T-helper 2 cell treated with Interferon-gamma antibody and Interleukin-4, amounts not matched to agents 5 μg/mL and 100 μg/mL, for 36 hours (primary cell): ENCODE measurements at regions not wholly inside any gene's neighbourhood (a gene's known extent, or its start where the extent isn't known, plus 50 kb on each side); places are given as distances from the start of the nearest gene placed in this dataset.

Experiments used
- DNase-seq: peaks from one replicate; pipeline ENCODE4 v3.0.0; 2021; ENCODE audit warnings: low spot score
- H3K27ac Mint-ChIP-seq: one replicate; pipeline ENCODE4 v1.8.0; 2021; ENCODE audit warnings: mild to moderate bottlenecking, mixed read lengths
- H3K27me3 Mint-ChIP-seq: one replicate; pipeline ENCODE4 v1.8.0; 2021; ENCODE audit warnings: low read depth, mixed read lengths
- H3K36me3 Mint-ChIP-seq: one replicate; pipeline ENCODE4 v1.8.0; 2021; ENCODE audit warnings: low read depth, mixed read lengths
- H3K4me1 Mint-ChIP-seq: one replicate; pipeline ENCODE4 v1.8.0; 2021; ENCODE audit warnings: low read depth, mixed read lengths
- H3K4me3 Mint-ChIP-seq: one replicate; pipeline ENCODE4 v1.8.0; 2022; ENCODE audit warnings: mild to moderate bottlenecking, moderate library complexity, mixed read lengths
- H3K9me3 Mint-ChIP-seq: one replicate; pipeline ENCODE4 v1.8.0; 2021; ENCODE audit warnings: mixed read lengths

- no peak for DNase-seq
- no peaks in the 10 kb centered on the region for H3K9me3 Mint-ChIP-seq
- no peak overlapping the region for H3K27ac Mint-ChIP-seq
- H3K4me1 Mint-ChIP-seq = no peaks in the 10 kb centered on the region
- H3K4me3 Mint-ChIP-seq = no peak overlapping the region
- no peaks in the 10 kb centered on the region for H3K36me3 Mint-ChIP-seq
- H3K27me3 Mint-ChIP-seq = no peaks in the 10 kb centered on the region
Observed at GRCh38 chr14:81638656-81639280, 105.1 kb upstream of the SEL1L start.

- no peak for DNase-seq
- Mint-ChIP-seq H3K36me3 (no peaks in the 10 kb centered on the region), H3K27me3 (no peaks in the 10 kb centered on the region), H3K9me3 (peaks cover 20% of the 10 kb centered on the region), H3K27ac (no peak overlapping the region), H3K4me3 (no peak overlapping the region), H3K4me1 (no peaks in the 10 kb centered on the region)
Observed at GRCh38 chr14:81653626-81654025, 120.0 kb upstream of the SEL1L start.

- H3K4me1 Mint-ChIP-seq = no peaks in the 10 kb centered on the region
- DNase-seq = no peak
- no peak overlapping the region for H3K4me3 Mint-ChIP-seq
- H3K27me3 Mint-ChIP-seq = no peaks in the 10 kb centered on the region
- no peak overlapping the region for H3K27ac Mint-ChIP-seq
- no peaks in the 10 kb centered on the region for H3K36me3 Mint-ChIP-seq
- H3K9me3 Mint-ChIP-seq = peaks cover 20% of the 10 kb centered on the region
Observed at GRCh38 chr14:81655423-81656314, 122.0 kb upstream of the SEL1L start.

GRCh38 chr14:81656811-81657210 lies 123.2 kb upstream of the SEL1L start:
- Mint-ChIP-seq H3K9me3 (peaks cover 15% of the 10 kb centered on the region), H3K27ac (no peak overlapping the region), H3K4me3 (no peak overlapping the region), H3K27me3 (no peaks in the 10 kb centered on the region), H3K36me3 (no peaks in the 10 kb centered on the region), H3K4me1 (no peaks in the 10 kb centered on the region)
- no peak for DNase-seq

GRCh38 chr14:81662066-81662465 lies 128.4 kb upstream of the SEL1L start:
- no peaks in the 10 kb centered on the region for H3K9me3 Mint-ChIP-seq
- H3K36me3 Mint-ChIP-seq = no peaks in the 10 kb centered on the region
- H3K4me3 Mint-ChIP-seq = no peak overlapping the region
- H3K27ac Mint-ChIP-seq = no peak overlapping the region
- no peaks in the 10 kb centered on the region for H3K27me3 Mint-ChIP-seq
- no peak for DNase-seq
- no peaks in the 10 kb centered on the region for H3K4me1 Mint-ChIP-seq

- H3K27ac Mint-ChIP-seq = no peak overlapping the region
- H3K9me3 Mint-ChIP-seq = no peaks in the 10 kb centered on the region
- H3K27me3 Mint-ChIP-seq = no peaks in the 10 kb centered on the region
- H3K36me3 Mint-ChIP-seq = no peaks in the 10 kb centered on the region
- H3K4me3 Mint-ChIP-seq = no peak overlapping the region
- no peak for DNase-seq
- no peaks in the 10 kb centered on the region for H3K4me1 Mint-ChIP-seq
Observed at GRCh38 chr14:81662570-81663197, 129.0 kb upstream of the SEL1L start.

- Mint-ChIP-seq H3K36me3 (no peaks in the 10 kb centered on the region), H3K9me3 (no peaks in the 10 kb centered on the region), H3K4me3 (no peak overlapping the region), H3K27me3 (no peaks in the 10 kb centered on the region), H3K4me1 (no peaks in the 10 kb centered on the region), H3K27ac (no peak overlapping the region)
- DNase-seq = no peak
Observed at GRCh38 chr14:81668626-81669274, 135.1 kb upstream of the SEL1L start.

GRCh38 chr14:81669308-81669707 lies 135.7 kb upstream of the SEL1L start:
- no peaks in the 10 kb centered on the region for H3K36me3 Mint-ChIP-seq
- DNase-seq = no peak
- H3K27ac Mint-ChIP-seq = no peak overlapping the region
- no peaks in the 10 kb centered on the region for H3K27me3 Mint-ChIP-seq
- no peaks in the 10 kb centered on the region for H3K9me3 Mint-ChIP-seq
- H3K4me3 Mint-ChIP-seq = no peak overlapping the region
- no peaks in the 10 kb centered on the region for H3K4me1 Mint-ChIP-seq

GRCh38 chr14:81673930-81674329 lies 140.3 kb upstream of the SEL1L start:
- H3K9me3 Mint-ChIP-seq = no peaks in the 10 kb centered on the region
- H3K27ac Mint-ChIP-seq = no peak overlapping the region
- no peaks in the 10 kb centered on the region for H3K36me3 Mint-ChIP-seq
- no peaks in the 10 kb centered on the region for H3K27me3 Mint-ChIP-seq
- no peak overlapping the region for H3K4me3 Mint-ChIP-seq
- no peak for DNase-seq
- no peaks in the 10 kb centered on the region for H3K4me1 Mint-ChIP-seq

GRCh38 chr14:81676395-81676794 lies 142.7 kb upstream of the SEL1L start:
- DNase-seq = no peak

GRCh38 chr14:81676879-81677278 lies 143.2 kb upstream of the SEL1L start:
- Mint-ChIP-seq H3K27ac (no peak overlapping the region), H3K27me3 (peaks cover 3% of the 10 kb centered on the region), H3K4me1 (no peaks in the 10 kb centered on the region), H3K36me3 (no peaks in the 10 kb centered on the region), H3K9me3 (no peaks in the 10 kb centered on the region), H3K4me3 (no peak overlapping the region)
- no peak for DNase-seq

More at GRCh38 chr14:81676395-81676794, 142.7 kb upstream of the SEL1L start:
- Mint-ChIP-seq H3K27me3 (peaks cover 3% of the 10 kb centered on the region), H3K36me3 (no peaks in the 10 kb centered on the region), H3K4me3 (no peak overlapping the region), H3K9me3 (no peaks in the 10 kb centered on the region), H3K4me1 (no peaks in the 10 kb centered on the region), H3K27ac (no peak overlapping the region)

- DNase-seq = no peak
- no peaks in the 10 kb centered on the region for H3K4me1 Mint-ChIP-seq
- H3K36me3 Mint-ChIP-seq = no peaks in the 10 kb centered on the region
- peaks cover 3% of the 10 kb centered on the region for H3K27me3 Mint-ChIP-seq
- no peaks in the 10 kb centered on the region for H3K9me3 Mint-ChIP-seq
- H3K4me3 Mint-ChIP-seq = no peak overlapping the region
- no peak overlapping the region for H3K27ac Mint-ChIP-seq
Observed at GRCh38 chr14:81677736-81678135, 144.1 kb upstream of the SEL1L start.

GRCh38 chr14:81679226-81679625 lies 145.6 kb upstream of the SEL1L start:
- H3K9me3 Mint-ChIP-seq = no peaks in the 10 kb centered on the region
- H3K27me3 Mint-ChIP-seq = peaks cover 3% of the 10 kb centered on the region
- no peak overlapping the region for H3K4me3 Mint-ChIP-seq
- no peaks in the 10 kb centered on the region for H3K36me3 Mint-ChIP-seq
- no peak for DNase-seq
- no peak overlapping the region for H3K27ac Mint-ChIP-seq
- H3K4me1 Mint-ChIP-seq = no peaks in the 10 kb centered on the region

GRCh38 chr14:81681541-81681940 lies 147.9 kb upstream of the SEL1L start:
- Mint-ChIP-seq H3K4me3 (no peak overlapping the region), H3K4me1 (no peaks in the 10 kb centered on the region), H3K27ac (no peak overlapping the region)

More at GRCh38 chr14:81681541-81681940, 147.9 kb upstream of the SEL1L start:
- H3K9me3 Mint-ChIP-seq = no peaks in the 10 kb centered on the region
- DNase-seq = no peak
- H3K27me3 Mint-ChIP-seq = peaks cover 3% of the 10 kb centered on the region
- no peaks in the 10 kb centered on the region for H3K36me3 Mint-ChIP-seq
